ENCODE measurements at regions not wholly inside any gene's neighbourhood (a gene's known extent, or its start where the extent isn't known, plus 50 kb on each side); places are given as distances from the start of the nearest gene placed in this dataset.

DNA sequence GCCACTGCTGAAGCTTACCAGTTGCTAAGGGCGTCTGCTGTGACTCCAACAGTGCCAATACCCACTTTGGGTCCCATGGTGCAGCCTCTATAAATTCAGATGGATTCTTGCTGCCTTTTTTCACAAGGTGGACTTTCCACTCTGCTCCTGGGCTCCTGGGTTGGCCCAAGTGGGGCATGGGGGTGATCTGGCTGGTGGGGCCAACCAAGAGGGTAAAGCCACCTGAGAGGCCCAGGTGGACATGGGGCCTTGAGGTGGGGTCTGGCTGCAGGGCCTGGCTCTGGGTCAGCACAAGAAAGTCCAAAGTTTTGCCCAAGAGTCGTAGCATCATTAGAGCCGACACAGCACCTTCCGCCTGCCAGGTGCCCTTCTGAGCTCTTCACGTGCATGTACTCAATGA lies 105.2 kb upstream of the KDM7A start:
- H4K20me1 ChIP-seq (ENCODE audit: control insufficient read depth, insufficient read depth, insufficient read length), result no peaks in the 10 kb centered on the region
- no peak for DNase-seq
- no peak overlapping the region for H2BK12ac ChIP-seq (ENCODE audit: insufficient read length, low read depth, low read length)
- no peaks in the 10 kb centered on the region for H3K23me2 ChIP-seq (ENCODE audit: insufficient read length, low read depth, low read length, poor library complexity, severe bottlenecking)
- H4K91ac ChIP-seq (ENCODE audit: insufficient read length, low read depth, low read length), result no peak overlapping the region
- no peak overlapping the region for H3K4me3 Mint-ChIP-seq
- H3T11ph ChIP-seq (ENCODE audit: low read length), result no peak overlapping the region
- no peak overlapping the region for H4K8ac ChIP-seq (replicated peaks; ENCODE audit: insufficient read length, low read depth, low read length)
- no peak overlapping the region for H2AFZ ChIP-seq (ENCODE audit: low read length)
- no peaks in the 10 kb centered on the region for H3K4me1 ChIP-seq (ENCODE audit: insufficient read depth, low read length)
- TF ChIP-seq, protein P1, sequence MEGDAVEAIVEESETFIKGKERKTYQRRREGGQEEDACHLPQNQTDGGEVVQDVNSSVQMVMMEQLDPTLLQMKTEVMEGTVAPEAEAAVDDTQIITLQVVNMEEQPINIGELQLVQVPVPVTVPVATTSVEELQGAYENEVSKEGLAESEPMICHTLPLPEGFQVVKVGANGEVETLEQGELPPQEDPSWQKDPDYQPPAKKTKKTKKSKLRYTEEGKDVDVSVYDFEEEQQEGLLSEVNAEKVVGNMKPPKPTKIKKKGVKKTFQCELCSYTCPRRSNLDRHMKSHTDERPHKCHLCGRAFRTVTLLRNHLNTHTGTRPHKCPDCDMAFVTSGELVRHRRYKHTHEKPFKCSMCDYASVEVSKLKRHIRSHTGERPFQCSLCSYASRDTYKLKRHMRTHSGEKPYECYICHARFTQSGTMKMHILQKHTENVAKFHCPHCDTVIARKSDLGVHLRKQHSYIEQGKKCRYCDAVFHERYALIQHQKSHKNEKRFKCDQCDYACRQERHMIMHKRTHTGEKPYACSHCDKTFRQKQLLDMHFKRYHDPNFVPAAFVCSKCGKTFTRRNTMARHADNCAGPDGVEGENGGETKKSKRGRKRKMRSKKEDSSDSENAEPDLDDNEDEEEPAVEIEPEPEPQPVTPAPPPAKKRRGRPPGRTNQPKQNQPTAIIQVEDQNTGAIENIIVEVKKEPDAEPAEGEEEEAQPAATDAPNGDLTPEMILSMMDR (conservative IDR thresholded peaks at IDR 0.05), result no peak
- no peak overlapping the region for H2BK5ac ChIP-seq (ENCODE audit: insufficient read length, low read length)
- no peak overlapping the region for H3K23ac ChIP-seq (ENCODE audit: insufficient read length, low read depth, low read length)
- no peak overlapping the region for H4K5ac ChIP-seq (ENCODE audit: insufficient read length, low read depth, low read length)
- no peak overlapping the region; a peak in 1 of 7 replicates for H3K27ac Mint-ChIP-seq
- H2BK20ac ChIP-seq (ENCODE audit: low read depth, low read length, poor library complexity, severe bottlenecking), result no peak overlapping the region
- no peak overlapping the region for H3K4ac ChIP-seq (ENCODE audit: low read depth, low read length)
- H3K9me3 ChIP-seq (ENCODE audit: control insufficient read depth, low read depth, low read length), result no peaks in the 10 kb centered on the region
- H3K4me1 Mint-ChIP-seq, result peaks cover 7 to 8% of the 10 kb centered on the region in 2 experiments
- no peak overlapping the region for H2BK15ac ChIP-seq (ENCODE audit: low read depth, low read length)
- H3K27me3 ChIP-seq (ENCODE audit: insufficient read depth, low read length), result no peaks in the 10 kb centered on the region
- H3K79me2 ChIP-seq (ENCODE audit: insufficient read depth, low read length), result no peaks in the 10 kb centered on the region
- no peaks in the 10 kb centered on the region for H3K9me3 Mint-ChIP-seq
- H3K4me2 ChIP-seq (ENCODE audit: insufficient read depth, insufficient read length, low read length), result no peak overlapping the region
- WGBS (ENCODE audit: extremely low coverage, insufficient read length, low lambda C conversion rate), result no CpG with 5 or more reads among the region's 5 CpGs
- no peak overlapping the region for H2BK120ac ChIP-seq (ENCODE audit: low read depth, low read length, poor library complexity, severe bottlenecking)
- H3K27ac ChIP-seq (ENCODE audit: insufficient read length, low read depth, low read length), result no peak overlapping the region
- no peak overlapping the region for H2AK5ac ChIP-seq (ENCODE audit: insufficient read length, low read length)
- no peaks in the 10 kb centered on the region for H3K79me1 ChIP-seq (ENCODE audit: insufficient read depth, low read depth, low read length, poor library complexity, severe bottlenecking)
- H3K9ac ChIP-seq (ENCODE audit: extremely low read depth, insufficient read length, low read length), result no peak overlapping the region
- H3K36me3 Mint-ChIP-seq (ENCODE audit: insufficient read depth in 1 of 3, low read depth in 3 of 3), result no peaks in the 10 kb centered on the region
- H3K27me3 Mint-ChIP-seq (ENCODE audit: low read depth), result peaks cover 2% of the 10 kb centered on the region
- H3K18ac ChIP-seq (ENCODE audit: insufficient read length, low read depth, low read length), result no peak overlapping the region
- H3K56ac ChIP-seq (ENCODE audit: insufficient read length, low read depth, low read length), result no peak overlapping the region
- H3K14ac ChIP-seq (ENCODE audit: insufficient read depth, low read length), result no peak overlapping the region

All from H9 (cell line).